Esophagus squamous epithelium (tissue), 5 donors: ENCODE measurements at regions not wholly inside any gene's neighbourhood (a gene's known extent, or its start where the extent isn't known, plus 50 kb on each side); places are given as distances from the start of the nearest gene placed in this dataset.

Experiments used
- DNase-seq: peaks from one replicate; lab custom pipeline; 2025; lab: John Stamatoyannopoulos, UW
- H3K27ac ChIP-seq, 4 donors: fragments of 200-600 bp; sonication (generic); one replicate each; pipeline ENCODE4 v1.5.1; 2016 to 2019; ENCODE audit warnings: mild to moderate bottlenecking in 1 of 4
- H3K27me3 ChIP-seq, 4 donors: fragments of 200-600 bp; sonication (generic); 1 replicate in 3 of 4; 2 replicates in 1 of 4; pipeline versions ENCODE4 v1.5.1 to v1.6.0; 2017 to 2021; ENCODE audit warnings: antibody characterized with exemption in 1 of 4
- H3K36me3 ChIP-seq, 3 donors: fragments of 200-600 bp; sonication (generic); one replicate each; pipeline ENCODE4 v1.5.1; 2016 to 2019
- H3K4me1 ChIP-seq, 3 donors: fragments of 200-600 bp; sonication (generic); one replicate each; pipeline ENCODE4 v1.5.1; 2017 to 2019
- H3K4me3 ChIP-seq, 4 donors: fragments of 200-600 bp; sonication (generic); 1 replicate in 3 of 4; 2 replicates in 1 of 4; pipeline ENCODE4 v1.5.1; 2016 to 2019; ENCODE audit warnings: mild to moderate bottlenecking in 2 of 4, moderate library complexity in 1 of 4
- H3K9me3 ChIP-seq, 3 donors: fragments of 200-600 bp; sonication (generic); one replicate each; pipeline ENCODE4 v1.5.1; 2016 to 2019
- POLR2A ChIP-seq, 4 donors: fragments of 450-650 bp; IDR thresholded peaks; one replicate each; pipeline ENCODE4 v1.6.1; 2017; ENCODE audit warnings: antibody characterized with exemption in 4 of 4, mild to moderate bottlenecking in 4 of 4, moderate library complexity in 3 of 4
- WGBS, 2 donors: methylation state at CpG; one replicate each; pipeline ENCODE4 v1.1.5; 2018; 5-methylcytosine and 5-hydroxymethylcytosine counted together
- intact Hi-C: fragments of 100-400 bp; cut with DNase I; formaldehyde crosslinking; loops from one replicate; pipeline ENCODE4 v1.15.0; 2022
- TF ChIP-seq, protein P1 (sequence below), 6 experiments: fragments of 450-650 bp in 4 of 6; fragments of 200-600 bp in 2 of 6; sonication (generic) in 2 of 6; IDR thresholded peaks; one replicate each; pipeline ENCODE4 v1.5.1; 2016 to 2019; ENCODE audit warnings: antibody characterized with exemption in 6 of 6, mild to moderate bottlenecking in 4 of 6, moderate library complexity in 4 of 6
- donor health status: DM: yes; HTN: yes; CAD: no.

- H3K4me1 ChIP-seq, result peaks cover 9 to 46% (median 21%) of the 10 kb centered on the region in 3 donors
- no peaks in the 10 kb centered on the region for H3K36me3 ChIP-seq
- peak overlapping the region; percentile 61 to 90 (median 80) for H3K27ac ChIP-seq
- no peak for DNase-seq
- peaks cover 0 to 15% (median 0%) of the 10 kb centered on the region in 3 donors for H3K9me3 ChIP-seq
- TF ChIP-seq, protein P1, sequence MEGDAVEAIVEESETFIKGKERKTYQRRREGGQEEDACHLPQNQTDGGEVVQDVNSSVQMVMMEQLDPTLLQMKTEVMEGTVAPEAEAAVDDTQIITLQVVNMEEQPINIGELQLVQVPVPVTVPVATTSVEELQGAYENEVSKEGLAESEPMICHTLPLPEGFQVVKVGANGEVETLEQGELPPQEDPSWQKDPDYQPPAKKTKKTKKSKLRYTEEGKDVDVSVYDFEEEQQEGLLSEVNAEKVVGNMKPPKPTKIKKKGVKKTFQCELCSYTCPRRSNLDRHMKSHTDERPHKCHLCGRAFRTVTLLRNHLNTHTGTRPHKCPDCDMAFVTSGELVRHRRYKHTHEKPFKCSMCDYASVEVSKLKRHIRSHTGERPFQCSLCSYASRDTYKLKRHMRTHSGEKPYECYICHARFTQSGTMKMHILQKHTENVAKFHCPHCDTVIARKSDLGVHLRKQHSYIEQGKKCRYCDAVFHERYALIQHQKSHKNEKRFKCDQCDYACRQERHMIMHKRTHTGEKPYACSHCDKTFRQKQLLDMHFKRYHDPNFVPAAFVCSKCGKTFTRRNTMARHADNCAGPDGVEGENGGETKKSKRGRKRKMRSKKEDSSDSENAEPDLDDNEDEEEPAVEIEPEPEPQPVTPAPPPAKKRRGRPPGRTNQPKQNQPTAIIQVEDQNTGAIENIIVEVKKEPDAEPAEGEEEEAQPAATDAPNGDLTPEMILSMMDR (IDR thresholded peaks at IDR 0.05), result no peak
- peak in 1 of 4 donors; percentile 6 for TF ChIP-seq POLR2A (IDR thresholded peaks at IDR 0.05)
- intact Hi-C loops, result no loop called here
- no peaks in the 10 kb centered on the region for H3K27me3 ChIP-seq
- peak overlapping the region in 2 of 4 donors; percentile 19 to 42 for H3K4me3 ChIP-seq
- 10 to 19% methylated on average over 8 of the region's 14 CpGs for WGBS, 2 donors
Measured at GRCh38 chr10:31707093-31708039, 221.3 kb downstream of the ARHGAP12 start.

DNA sequence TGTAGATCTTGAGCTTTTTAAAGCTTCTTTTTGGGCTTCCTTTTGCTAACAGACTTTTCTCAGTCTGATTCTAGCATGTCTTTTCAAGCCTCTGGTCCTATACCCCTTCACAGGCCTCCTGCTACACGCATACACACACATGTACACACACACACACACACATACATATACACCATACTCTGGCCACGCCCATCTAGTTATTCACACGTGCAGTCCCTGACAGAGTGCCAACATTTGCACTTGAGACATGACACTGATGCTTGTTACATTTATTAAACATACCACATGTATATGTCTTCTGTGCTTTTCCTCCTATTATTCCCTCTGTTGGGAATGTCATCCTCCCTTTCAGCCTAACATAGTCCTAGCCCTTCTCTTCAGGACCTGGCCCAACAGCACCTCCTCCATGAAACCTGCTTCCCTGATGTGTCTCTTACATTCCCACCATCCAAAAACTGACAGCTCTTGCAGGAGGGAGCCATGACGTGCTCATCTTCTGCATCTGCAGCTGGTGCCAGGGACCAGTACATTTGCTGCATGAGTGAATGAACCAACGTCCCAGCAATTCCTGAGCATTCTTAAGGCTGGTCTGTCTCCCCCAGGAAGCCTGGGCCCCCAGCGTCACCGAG lies 222.1 kb downstream of the ARHGAP12 start:
- intact Hi-C loops, result no loop called here
- H3K4me1 ChIP-seq, result peaks cover 11 to 54% (median 23%) of the 10 kb centered on the region in 3 donors

DNA sequence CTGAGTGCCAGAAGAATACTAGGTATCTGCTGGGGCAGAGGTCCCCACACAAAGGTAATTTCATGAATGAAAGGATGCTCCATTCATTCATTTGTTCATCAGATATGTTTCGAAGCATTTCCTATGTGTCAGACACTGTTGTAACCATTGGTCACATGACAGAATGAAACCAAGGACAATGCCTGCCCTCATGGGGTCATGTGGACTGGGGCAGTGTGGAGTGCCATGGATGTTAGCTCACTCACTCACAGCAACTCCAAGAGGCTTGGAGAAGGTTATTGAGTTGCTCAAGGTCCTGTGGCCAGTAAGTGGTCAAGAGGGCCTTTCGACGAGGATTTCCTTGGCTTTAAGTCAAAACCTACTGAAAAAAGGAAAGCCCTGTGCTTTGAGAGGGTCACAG lies 223.5 kb downstream of the ARHGAP12 start:
- no peak for DNase-seq
- Histone ChIP-seq H3K9me3 (no peaks in the 10 kb centered on the region), H3K4me3 (no peak overlapping the region), H3K36me3 (no peaks in the 10 kb centered on the region), H3K27me3 (no peaks in the 10 kb centered on the region), H3K27ac (peak overlapping the region in 1 of 4 donors; percentile 90), H3K4me1 (peaks cover 17 to 68% (median 36%) of the 10 kb centered on the region in 3 donors)
- WGBS, 2 donors, result 83 to 92% methylated on average over 3 of the region's 3 CpGs
- intact Hi-C loops, result no loop called here
- TF ChIP-seq, protein P1 (IDR thresholded peaks at IDR 0.05), result no peak
- no peak for TF ChIP-seq POLR2A (IDR thresholded peaks at IDR 0.05)

More for the DNA sequence above, 222.1 kb downstream of the ARHGAP12 start:
- WGBS, 2 donors, result 55 to 83% methylated on average over 5 to 7 of the region's 7 CpGs
- no peak for DNase-seq
- no peaks in the 10 kb centered on the region for H3K27me3 ChIP-seq
- H3K27ac ChIP-seq, result peak overlapping the region; percentile 61 to 90 (median 80)
- no peak for TF ChIP-seq POLR2A (IDR thresholded peaks at IDR 0.05)
- TF ChIP-seq, protein P1 (IDR thresholded peaks at IDR 0.05), result no peak
- peak overlapping the region in 1 of 4 donors; percentile 42 for H3K4me3 ChIP-seq
- no peaks in the 10 kb centered on the region for H3K36me3 ChIP-seq
- peaks cover 0 to 10% (median 0%) of the 10 kb centered on the region in 3 donors for H3K9me3 ChIP-seq

DNA sequence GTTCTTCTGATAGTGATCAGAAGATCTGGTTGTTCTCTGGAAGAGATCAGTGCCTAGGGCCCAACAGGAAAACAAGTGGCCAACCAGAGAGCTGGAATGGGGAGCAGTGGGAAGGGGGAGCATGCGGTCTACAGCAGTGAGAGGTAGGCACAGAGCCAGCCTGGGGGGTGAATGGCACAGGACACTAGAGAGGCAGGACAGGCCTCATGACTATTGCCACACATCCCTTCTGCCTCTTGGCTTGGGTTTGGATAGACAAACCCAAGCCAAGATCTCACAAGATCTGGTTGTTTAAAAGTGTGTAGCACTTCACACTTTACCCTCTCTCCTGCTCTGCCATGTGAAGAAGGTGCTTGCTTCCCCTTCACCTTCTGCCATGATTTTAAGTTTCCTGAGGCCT lies 224.4 kb downstream of the ARHGAP12 start:
- intact Hi-C loops, result no loop called here
- no peaks in the 10 kb centered on the region for H3K36me3 ChIP-seq
- peaks cover 17 to 73% (median 42%) of the 10 kb centered on the region in 3 donors for H3K4me1 ChIP-seq
- no peak for DNase-seq
- no peaks in the 10 kb centered on the region for H3K27me3 ChIP-seq
- no peak for TF ChIP-seq POLR2A (IDR thresholded peaks at IDR 0.05)
- H3K27ac ChIP-seq, result no peak overlapping the region
- no peaks in the 10 kb centered on the region for H3K9me3 ChIP-seq
- H3K4me3 ChIP-seq, result no peak overlapping the region
- 80 to 83% methylated on average over 1 of the region's 1 CpG for WGBS, 2 donors

DNA sequence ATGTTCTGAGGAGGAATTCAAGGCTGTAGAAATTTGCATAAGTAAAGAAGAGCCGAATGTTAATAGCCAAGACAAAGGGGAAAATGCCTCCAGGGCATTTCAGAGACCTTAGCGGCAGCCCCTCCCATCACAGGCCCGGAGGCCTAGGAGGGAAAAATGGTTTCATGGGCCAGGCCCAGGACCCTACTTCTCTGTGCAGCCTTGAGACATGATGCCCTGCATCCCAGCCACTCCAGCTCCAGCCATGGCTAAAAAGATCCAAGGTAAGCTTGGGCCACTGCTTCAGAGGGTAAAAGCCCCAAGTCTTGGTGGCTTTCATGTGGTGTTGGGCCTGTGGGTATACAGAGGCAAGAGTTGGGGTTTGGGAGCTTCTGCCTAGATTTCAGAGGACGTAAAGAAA lies 225.7 kb downstream of the ARHGAP12 start:
- Histone ChIP-seq H3K4me3 (no peak overlapping the region), H3K9me3 (no peaks in the 10 kb centered on the region), H3K27ac (no peak overlapping the region), H3K4me1 (peaks cover 17 to 73% (median 42%) of the 10 kb centered on the region in 3 donors), H3K36me3 (no peaks in the 10 kb centered on the region), H3K27me3 (no peaks in the 10 kb centered on the region)
- DNase-seq, result no peak
- no peak for TF ChIP-seq POLR2A (IDR thresholded peaks at IDR 0.05)
- TF ChIP-seq, protein P1 (IDR thresholded peaks at IDR 0.05), result no peak
- intact Hi-C loops, result no loop called here
- WGBS, 2 donors, result 61 to 62% methylated on average over 3 to 4 of the region's 4 CpGs
